Urothelium cell line (cell line): ENCODE measurements at regions not wholly inside any gene's neighbourhood (a gene's known extent, or its start where the extent isn't known, plus 50 kb on each side); places are given as distances from the start of the nearest gene placed in this dataset.
A peak's percentile ranks its signal among the peaks of the same experiment; 100 is the strongest.
"Not testable (repeated sequence)": the region's sequence is repeated elsewhere in the genome, so short reads cannot be mapped to it uniquely, and the experiment has no call there.

Experiments
- DNase-seq: peaks from one replicate; pipeline ENCODE4 v3.0.0; 2011; ENCODE audit warnings: low spot score, mixed read lengths
- FAIRE-seq: peaks from 2 replicates; lab custom pipeline; 2011; peaks lifted over from hg19 to GRCh38; lab: Jason Lieb, UNC

DNA sequence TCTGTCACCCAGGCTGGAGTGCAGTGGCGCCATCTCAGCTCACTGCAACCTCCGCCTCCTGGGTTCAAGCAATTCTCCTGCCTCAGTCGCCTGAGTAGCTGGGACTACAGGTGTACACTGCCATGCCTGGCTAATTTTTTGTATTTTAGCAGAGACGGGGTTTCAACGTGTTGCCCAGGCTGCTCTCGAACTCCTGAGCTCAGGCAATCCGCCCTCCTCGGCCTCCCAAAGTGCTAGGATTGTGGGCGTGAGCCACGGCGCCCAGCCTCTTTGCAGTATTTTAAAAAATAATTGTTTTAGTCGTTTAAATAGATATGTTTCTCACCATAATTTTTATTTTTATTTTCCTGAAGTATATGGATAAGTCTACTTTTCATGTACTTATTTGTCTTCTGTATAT, 452.9 kb upstream of the SPTLC3 start:
- not testable (repeated sequence) for FAIRE-seq, DNase-seq

DNA sequence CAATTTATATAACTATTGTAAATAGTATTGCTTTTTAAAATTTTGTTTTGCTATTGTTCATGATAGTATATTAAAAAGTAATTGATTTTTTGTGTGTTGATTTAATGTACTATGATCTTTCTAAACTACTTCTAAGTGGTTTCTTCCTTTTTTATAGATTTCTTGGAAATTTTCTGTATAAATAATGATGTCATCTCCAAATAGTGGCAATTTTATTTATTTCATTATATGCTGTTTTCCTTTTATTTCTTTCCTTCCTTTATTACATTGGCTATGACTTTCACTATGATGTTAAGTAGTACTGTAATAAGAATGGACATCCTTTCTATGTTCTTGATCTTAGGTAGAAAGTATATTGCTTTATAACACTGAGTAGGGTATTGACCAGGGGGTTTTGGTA, 451.5 kb upstream of the SPTLC3 start:
- DNase-seq (no peak), FAIRE-seq (no peak)

DNA sequence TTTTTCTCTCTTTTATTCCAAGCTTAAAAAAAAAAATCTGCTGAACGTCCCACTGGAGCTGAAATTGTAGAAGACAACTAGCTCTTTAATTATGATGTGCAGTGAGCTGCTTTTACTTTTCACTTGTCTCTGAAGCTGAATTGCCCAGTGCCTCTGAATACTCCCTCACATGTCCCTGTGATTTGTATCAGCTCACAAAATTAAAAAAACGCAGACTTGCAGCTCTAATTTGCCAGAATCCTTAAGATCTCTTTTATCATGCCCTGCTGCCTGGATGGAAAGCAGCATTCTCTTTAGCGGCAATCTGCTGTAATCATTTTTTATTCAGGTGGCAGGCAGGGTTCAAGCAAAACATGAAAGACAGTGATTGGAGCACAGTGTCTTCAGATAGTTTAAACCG, 443.8 kb upstream of the SPTLC3 start:
- DNase-seq (no peak), FAIRE-seq (no peak)

DNA sequence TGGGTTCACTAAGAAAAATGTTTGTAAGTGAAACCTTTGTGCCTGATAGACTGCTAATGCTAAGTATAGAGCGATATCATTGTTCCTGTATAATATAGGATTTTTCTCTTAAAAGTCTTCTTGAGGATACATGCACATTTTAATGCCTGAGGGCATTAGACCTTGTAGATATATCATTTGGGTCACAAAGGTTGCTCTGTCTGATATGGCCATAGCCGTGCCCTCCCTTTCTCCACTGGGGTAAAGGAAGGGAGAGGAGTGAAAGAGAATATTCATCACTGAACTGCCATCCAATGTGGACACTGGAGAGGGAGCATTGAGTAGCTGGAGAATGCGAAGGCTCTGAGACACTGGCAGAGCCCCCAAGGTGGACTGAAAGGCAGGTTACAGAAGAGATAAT, 442.2 kb upstream of the SPTLC3 start:
- FAIRE-seq (no peak), DNase-seq (no peak)

DNA sequence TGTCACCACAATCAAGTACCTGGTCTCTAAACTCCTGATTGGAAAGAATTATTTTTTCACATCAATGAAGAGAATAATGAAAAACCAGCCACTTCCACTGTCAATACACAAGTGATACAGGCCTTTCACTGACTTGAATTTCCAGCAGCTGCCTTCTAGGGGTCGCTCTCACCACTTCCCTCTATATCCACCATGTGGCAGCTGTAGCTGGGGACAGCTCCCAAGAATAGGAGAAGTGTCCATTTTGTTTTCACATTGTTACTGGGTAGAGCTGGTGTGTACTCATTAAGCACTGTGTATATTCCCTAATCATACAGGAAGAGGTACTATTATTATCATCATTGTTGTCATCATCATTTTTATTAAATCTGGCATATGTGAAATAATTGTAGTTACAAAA, 438.4 kb upstream of the SPTLC3 start:
- DNase-seq = peak; percentile 12
- no peak for FAIRE-seq

DNA sequence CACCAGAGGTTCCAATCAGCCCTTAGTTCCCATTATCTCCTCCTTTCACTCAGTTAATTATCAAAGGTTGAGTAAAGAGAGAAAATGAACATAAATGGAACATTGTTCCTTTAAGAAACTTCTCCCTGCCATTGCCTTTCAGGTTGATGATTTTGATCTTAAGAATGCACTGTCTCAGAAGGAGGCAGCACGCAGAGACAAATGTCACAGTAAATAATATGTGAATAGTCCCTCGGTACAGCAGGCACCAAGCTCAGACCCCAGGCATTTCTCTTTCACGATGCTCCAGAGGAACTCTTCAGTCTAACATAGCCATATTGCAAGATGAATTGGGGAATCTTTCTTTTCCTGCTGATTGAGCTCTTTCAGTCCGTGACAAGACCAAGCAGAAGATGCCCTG, 435.3 kb upstream of the SPTLC3 start:
- DNase-seq (no peak), FAIRE-seq (no peak)

DNA sequence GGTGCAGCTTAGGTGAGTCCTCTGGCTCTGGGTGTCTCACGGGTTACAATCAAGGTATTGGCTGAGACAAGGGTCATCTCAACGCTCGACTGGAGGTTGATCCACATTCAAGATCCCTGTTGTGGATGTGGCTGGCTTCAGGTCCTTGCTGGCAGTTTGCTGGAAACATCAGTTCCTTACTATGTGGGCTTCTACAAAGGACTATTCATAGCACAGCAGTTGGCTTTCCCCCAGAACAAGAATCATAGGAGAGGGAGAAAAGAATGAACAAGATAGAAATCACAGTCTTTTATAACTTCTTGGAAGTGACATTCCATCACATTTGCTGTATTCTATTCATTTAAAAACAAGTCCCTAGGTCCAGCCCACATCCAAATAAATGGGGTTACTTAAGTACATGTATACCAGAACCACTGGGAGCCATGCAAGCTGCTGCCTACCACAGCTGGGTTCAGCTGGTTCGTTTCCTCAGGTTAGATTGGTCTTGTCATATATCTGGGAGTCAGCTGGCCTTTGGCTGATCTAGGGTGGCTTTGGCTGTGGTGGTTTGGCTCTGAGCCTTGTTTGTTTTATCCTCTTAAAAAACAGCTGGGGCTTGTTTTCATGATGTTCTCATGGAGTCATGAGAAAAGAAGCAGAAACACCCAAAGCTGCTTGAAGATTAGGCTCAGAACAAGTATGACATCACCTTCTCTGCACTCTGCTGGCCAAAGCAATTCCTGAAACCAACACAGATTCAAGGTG, 433.2 kb upstream of the SPTLC3 start:
- DNase-seq (no peak), FAIRE-seq (no peak)

DNA sequence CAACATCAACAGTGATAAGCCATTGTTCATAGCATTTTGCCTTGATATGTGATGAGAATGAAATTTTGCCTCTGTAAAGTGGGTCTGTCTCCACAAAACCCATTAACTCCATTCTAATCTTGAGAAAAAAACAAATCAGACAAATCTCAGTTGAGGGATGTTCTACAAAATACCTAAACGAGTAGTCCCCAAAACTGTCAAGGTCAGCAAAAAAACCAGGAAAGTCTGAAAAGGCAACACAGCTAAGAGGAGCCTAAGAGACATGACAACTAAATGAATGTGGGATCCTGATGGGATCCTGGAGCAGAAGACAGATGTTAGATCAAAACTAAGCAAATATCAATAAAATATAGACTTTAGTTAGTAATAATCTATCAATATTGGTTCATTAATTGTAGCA, 431.6 kb upstream of the SPTLC3 start:
- no peak for DNase-seq
- no peak for FAIRE-seq

DNA sequence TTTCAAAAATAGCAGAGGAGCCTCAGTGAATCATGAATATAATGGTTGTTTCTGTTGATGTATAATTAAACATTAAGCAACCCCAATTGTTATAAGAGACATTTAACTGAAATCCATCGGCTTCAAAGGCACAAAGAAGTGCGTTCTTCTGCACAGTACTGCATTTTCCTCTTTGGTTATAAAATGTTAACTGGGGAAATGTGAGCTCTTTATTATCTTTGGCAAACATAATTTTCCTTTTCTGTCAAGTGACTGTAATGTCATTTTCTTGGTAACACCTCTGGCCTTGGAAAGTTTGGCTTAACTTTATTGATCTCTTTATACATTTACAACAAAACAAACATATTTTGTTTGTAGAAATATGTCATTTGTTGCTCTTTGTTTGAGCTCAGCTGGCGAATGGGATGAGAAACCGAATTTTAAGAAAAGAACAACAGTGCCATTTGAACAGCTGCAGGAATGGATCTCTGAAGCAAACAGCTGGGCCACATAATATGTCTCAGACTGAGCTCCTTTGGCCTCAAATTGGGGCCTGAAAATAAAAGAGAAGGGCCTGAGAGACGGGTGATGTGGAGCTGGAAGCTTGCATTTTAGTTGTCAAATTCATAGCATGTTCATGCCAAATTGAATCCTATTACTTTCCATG, 427.0 kb upstream of the SPTLC3 start:
- FAIRE-seq = no peak
- no peak for DNase-seq

DNA sequence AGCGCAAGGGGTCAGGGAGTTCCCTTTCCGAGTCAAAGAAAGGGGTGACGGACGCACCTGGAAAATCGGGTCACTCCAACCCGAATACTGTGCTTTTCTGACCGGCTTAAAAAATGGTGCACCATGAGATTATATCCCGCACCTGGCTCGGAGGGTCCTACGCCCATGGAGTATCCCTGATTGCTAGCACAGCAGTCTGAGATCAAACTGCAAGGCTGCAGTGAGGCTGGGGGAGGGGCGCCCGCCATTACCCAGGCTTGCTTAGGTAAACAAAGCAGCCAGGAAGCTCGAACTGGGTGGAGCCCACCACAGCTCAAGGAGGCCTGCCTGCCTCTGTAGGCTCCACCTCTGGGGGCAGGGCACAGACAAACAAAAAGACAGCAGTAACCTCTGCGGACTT, 426.1 kb upstream of the SPTLC3 start:
- DNase-seq, FAIRE-seq: not testable (repeated sequence)

DNA sequence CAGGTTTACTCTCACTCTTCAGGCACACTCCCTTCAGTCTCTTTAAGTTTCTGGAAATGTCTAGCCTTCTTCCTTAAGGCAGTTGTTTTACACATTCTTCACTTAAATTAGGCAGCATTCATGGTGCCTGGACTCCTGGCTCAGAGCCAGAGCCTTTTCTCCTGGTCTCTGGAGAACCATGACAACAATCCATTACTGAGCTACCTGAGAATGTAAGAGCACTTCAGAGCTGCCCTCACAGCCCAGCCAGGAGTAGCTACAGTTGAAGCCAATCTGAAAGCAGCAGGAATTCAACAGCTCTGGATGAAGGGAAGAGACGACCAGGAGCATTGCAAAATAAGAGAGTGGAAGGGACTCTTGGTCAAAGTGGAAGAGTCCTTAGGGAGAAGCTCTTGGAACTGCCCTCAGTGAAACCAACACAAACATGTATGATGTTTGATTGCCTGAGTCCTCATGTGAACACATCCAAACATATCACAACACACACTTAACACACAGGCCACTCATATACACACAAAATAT, 416.8 kb upstream of the SPTLC3 start:
- FAIRE-seq = no peak
- no peak for DNase-seq

DNA sequence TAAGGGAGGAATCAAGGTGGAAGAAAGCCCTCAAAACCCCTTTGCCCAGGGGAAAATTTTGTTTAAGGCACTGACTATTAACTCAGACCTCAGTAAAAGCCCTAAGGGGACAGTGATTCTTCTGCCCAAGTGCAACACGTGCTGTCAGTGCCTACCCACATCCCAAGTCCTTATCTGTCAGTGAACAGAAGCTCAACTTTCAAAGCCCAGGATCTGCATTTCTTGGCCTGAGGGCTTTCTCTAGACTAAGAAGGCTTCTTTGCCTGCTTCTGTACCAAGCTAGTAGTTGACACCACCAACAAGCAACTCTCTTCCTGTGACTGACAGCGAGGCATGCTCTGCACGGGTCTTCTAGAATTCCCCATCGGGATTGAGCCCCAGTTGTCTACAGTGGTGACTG, 416.0 kb upstream of the SPTLC3 start:
- FAIRE-seq (no peak), DNase-seq (no peak)

DNA sequence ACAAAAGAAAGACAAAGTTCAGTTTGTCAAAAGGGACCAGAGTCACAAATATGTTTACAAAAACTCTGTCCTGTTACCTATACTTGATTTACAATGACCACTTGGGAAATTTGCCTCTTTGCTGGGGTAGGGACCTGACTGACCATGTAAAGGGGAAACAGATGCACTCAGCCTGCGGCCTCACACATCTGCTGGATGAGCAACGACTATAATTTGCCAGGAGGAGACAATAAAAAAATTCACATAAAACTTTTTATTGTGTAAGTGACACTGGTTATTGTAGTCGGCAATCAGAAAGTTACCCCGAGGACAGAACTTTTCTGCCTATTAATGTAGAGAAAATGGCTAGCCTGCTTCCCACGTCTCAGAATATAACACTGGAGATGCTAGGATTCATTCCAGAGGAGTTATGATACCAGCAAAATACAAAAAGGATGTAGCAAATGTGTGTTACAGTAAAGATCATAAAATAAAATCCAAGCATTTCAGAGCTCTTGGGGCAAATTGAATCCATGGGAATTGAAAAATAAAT, 415.4 kb upstream of the SPTLC3 start:
- FAIRE-seq = no peak
- DNase-seq = no peak

DNA sequence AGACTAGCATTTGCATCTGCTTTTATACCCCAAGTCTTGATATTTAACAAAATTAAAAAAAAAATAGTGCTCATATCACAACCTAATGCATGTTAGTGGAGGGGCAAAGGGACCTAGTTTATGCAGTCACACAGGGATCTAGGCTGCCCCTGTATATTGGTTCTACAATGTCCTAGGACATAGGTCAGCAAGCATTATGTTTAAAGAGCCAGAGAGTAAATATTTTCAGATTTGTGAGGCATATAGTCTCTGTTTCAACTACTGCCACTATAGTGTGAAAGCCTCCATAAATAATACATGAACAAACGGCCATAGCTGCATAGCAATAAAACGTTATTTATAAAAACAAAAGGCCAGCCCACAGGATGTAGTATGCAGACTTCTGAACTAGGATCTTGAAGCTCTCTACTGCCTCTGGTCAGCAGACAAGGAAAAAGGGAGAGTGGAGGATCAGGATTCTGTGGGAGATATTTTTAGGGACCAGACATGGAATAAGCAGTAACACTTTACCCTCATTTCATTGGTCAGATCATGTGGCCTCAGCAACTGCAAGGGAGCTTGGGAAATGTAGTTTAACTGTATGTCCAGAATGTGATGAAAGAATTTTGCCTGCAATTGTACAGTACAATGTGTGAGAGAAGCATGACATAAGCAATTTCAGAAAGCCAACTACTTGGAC, 414.2 kb upstream of the SPTLC3 start:
- DNase-seq = peak; percentile 29
- no peak for FAIRE-seq

DNA sequence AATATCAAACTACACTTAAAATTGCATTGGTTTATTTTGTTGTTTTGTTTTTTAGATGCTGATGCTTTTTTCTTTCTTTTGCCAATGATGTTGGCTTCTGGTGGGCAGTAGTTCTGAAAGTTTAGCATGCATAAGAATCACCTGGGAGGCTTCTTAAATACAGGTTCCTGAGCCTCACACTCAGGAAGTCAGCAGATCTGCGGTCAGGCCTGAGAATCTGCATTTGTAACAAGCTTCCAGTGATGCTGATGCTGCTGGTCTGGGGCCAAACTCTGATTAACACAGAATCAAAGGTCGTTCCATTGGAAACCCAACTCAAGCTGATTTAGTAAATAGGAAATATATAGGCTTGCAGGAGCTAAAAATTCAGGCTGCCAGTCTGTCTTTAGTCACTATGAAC, 412.9 kb upstream of the SPTLC3 start:
- DNase-seq (no peak), FAIRE-seq (no peak)

DNA sequence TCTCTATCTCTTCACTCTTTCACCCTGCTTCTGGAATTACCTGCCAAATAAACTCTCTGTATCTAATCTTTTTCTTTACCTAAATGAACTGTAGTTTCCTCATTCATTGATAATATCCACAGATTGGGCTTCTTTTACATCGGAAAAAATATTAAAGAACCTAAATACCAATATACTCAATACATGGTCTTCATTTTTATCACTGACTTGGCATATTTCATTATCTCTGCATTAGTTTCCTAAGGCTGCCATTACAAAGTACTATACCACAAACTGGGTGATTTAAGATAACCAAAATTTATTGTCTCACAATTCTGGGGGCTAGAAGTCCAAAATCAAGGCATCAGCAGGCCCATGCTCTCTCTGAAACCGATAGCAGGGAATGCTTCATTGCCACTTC, 411.9 kb upstream of the SPTLC3 start:
- FAIRE-seq = no peak
- DNase-seq = no peak

DNA sequence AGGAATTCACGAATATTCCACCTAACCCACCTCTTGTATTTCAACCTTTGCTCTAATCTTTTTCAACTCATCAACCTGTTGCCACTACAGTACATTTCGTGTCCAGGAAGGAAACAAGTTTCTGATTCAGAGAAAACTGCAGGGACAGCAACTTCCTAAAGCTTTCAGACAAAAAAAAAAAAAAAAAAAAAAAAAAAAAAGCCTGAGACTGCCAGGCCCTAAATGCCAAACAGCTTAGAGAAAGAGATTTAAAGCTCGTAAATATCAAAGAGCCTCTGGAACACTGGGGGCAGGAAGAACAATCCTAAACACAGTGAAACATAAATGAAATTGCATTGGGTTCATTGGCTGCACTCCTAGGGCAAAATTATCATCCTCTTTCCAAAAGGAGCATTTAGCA, 411.2 kb upstream of the SPTLC3 start:
- DNase-seq = no peak
- no peak for FAIRE-seq

DNA sequence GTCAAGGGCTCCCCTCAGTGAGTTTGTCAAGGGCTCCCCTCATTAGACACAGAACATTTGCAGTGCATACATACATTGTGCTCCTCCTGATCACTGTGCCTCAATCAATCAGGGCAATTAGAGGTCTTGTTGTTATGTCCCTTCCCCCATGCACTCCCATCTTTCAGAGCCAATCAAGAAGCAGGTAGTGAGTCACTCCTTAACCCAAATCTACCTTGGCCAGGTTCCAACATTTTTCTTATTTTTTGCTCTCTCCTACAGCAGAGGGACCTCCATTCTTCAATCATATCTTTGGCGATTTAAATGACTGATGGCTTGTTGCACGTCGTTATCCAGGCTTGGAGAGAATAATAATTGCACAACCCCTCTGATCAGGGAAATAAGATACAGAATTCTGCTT, 409.9 kb upstream of the SPTLC3 start:
- DNase-seq = peak; percentile 20
- FAIRE-seq = no peak

DNA sequence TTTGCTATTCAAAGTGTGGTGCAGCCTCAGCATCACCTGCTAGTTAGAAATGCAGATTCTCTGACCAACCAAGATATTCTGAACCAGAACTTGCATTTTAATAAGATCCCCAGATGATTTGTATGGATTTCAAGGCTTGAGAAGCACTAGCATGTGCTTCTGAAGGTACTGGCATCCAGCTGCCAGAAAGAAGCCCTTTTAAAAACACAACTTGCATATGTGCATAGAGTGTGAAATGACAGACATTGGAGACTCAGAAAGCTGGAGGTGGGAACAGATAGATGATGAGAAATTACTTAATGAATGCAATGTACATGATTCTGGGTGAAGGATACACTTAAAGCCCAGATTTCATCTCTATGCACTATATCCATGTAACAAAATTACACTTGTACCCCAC, 409.3 kb upstream of the SPTLC3 start:
- no peak for DNase-seq
- FAIRE-seq = no peak

DNA sequence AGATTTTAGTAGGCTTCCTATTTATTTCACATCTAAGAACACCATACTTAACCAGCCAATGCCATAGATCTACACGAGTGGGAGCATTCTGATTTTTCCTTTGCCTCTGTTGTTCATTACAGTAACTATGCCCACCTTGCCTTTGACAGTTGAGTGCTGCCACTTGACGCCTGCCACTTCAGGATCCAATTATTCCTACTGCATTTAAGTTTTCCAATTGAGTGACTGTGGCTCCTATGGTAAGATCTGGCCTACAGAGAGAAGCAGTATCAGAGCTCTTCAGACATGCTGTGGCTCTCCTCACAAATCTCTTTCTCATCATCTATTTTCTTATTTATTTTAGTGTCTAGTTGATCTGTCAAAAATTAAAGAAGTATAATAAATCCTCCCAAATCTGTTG, 403.0 kb upstream of the SPTLC3 start:
- DNase-seq (no peak), FAIRE-seq (no peak)

DNA sequence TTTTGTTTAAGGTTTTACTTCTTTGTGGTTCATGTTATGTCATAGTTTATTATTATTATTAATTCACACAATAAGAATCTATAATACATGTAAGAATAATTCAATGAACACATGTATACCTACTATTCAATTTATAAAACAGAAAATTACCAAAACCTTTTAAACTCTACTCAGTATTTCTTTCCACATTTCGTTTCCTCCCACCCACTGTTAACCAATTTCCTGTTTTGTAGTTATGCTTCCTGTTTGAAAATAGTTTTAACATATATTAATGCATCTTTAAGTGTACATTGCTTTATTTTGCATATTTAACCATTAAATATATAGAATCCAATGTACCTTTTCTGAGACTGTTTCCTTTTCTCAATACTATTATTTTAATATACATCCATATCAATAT, 397.9 kb upstream of the SPTLC3 start:
- FAIRE-seq (no peak), DNase-seq (no peak)

DNA sequence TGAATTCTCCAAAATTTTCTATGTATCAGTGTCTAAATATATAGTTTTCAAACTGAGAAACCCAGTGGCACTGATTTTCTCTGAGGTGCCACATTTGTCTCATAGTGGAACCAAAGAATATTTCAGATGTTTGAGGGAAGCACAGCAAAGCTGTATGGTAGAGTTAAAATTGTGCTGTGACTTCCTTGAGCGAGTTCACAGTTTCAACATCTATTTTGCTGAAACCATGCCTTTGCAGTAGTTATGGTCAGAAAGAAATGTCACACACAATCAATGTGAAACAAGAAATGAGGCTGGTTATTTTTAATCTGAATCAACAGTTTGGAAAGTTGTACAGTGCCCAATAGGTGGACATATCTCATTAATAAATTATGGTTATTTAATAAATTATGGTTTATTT, 394.0 kb upstream of the SPTLC3 start:
- FAIRE-seq (no peak), DNase-seq (no peak)
